ENCODE measurements at regions not wholly inside any gene's neighbourhood (a gene's known extent, or its start where the extent isn't known, plus 50 kb on each side); places are given as distances from the start of the nearest gene placed in this dataset.

DNA sequence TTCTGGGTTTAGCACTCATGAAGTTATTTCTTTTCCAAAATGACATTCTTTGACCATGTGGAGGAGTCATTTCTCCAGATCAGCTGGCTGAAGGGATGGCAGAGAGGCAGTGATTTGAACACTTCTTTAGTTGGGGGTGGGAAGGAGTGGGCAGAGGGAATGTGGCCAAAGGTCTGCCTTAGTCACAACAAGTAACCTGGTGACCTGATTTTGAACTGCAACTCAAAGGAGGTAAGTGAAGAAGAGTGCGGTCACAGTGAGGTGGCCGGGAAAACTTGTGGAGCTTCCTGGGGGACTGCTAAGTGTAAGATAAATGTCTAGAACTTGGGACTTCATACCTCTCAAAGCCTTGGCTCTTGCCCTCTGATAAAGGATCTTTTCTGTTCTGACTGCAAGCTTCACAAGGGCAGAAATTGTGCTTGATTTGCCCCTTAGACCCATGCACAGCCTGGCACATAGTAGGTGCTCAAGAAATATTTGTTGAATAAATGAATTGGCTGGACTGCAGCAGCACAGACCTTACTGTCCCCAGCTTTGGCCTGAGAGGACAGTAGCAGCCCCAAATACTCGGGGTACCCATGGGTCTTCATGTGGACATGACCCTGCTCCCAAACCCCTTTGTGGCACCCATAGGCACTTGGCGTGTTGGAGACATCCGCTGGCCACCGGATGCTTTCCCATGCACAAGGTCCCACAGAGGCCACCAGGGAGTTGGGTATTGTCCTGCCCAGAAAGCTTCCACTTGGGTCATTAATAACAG, 99.0 kb upstream of the ALX4 start:
- 45% methylated on average over 5 of the region's 6 CpGs for WGBS (ENCODE audit: low lambda C conversion rate)

More for the DNA sequence above, 99.0 kb upstream of the ALX4 start:
- H3K9ac ChIP-seq (ENCODE audit: insufficient read depth, low read depth, low read length), result no peak overlapping the region
- no peak overlapping the region for H3K4me3 ChIP-seq (replicated peaks in 1 of 3; ENCODE audit: insufficient read depth in 1 of 3, low read depth in 2 of 3, low read length in 3 of 3)
- DNase-seq (ENCODE audit: low spot score) (no peak), FAIRE-seq (no peak), ATAC-seq (no peak)
- CTCF ChIA-PET (ENCODE audit: low intra/inter-chr PET ratio, low total read pairs), result no interaction called here
- H3K4me1 ChIP-seq (ENCODE audit: insufficient read depth, low read length), result peaks cover 10% of the 10 kb centered on the region
- TF ChIP-seq NFIB (CRISPR knock-in tag; IDR thresholded peaks at IDR 0.05; ENCODE audit: borderline replicate concordance) (no peak), ZFAT (CRISPR knock-in tag; conservative IDR thresholded peaks at IDR 0.05) (no peak), PHF5A (CRISPR knock-in tag; IDR thresholded peaks at IDR 0.05; ENCODE audit: low read depth, unreplicated experiment) (no peak), REXO4 (CRISPR knock-in tag; IDR thresholded peaks at IDR 0.05; ENCODE audit: borderline replicate concordance) (no peak), CHCHD3 (CRISPR knock-in tag; IDR thresholded peaks at IDR 0.05) (no peak), ZNF572 (CRISPR knock-in tag; IDR thresholded peaks at IDR 0.05) (no peak), ZNF891 (CRISPR knock-in tag; IDR thresholded peaks at IDR 0.05) (no peak), ZNF550 (CRISPR knock-in tag; IDR thresholded peaks at IDR 0.05; ENCODE audit: borderline replicate concordance) (no peak)
- TF ChIP-seq, protein P1, sequence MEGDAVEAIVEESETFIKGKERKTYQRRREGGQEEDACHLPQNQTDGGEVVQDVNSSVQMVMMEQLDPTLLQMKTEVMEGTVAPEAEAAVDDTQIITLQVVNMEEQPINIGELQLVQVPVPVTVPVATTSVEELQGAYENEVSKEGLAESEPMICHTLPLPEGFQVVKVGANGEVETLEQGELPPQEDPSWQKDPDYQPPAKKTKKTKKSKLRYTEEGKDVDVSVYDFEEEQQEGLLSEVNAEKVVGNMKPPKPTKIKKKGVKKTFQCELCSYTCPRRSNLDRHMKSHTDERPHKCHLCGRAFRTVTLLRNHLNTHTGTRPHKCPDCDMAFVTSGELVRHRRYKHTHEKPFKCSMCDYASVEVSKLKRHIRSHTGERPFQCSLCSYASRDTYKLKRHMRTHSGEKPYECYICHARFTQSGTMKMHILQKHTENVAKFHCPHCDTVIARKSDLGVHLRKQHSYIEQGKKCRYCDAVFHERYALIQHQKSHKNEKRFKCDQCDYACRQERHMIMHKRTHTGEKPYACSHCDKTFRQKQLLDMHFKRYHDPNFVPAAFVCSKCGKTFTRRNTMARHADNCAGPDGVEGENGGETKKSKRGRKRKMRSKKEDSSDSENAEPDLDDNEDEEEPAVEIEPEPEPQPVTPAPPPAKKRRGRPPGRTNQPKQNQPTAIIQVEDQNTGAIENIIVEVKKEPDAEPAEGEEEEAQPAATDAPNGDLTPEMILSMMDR (CRISPR knock-in tag; IDR thresholded peaks at IDR 0.05), result no peak
- TF ChIP-seq, protein P2, sequence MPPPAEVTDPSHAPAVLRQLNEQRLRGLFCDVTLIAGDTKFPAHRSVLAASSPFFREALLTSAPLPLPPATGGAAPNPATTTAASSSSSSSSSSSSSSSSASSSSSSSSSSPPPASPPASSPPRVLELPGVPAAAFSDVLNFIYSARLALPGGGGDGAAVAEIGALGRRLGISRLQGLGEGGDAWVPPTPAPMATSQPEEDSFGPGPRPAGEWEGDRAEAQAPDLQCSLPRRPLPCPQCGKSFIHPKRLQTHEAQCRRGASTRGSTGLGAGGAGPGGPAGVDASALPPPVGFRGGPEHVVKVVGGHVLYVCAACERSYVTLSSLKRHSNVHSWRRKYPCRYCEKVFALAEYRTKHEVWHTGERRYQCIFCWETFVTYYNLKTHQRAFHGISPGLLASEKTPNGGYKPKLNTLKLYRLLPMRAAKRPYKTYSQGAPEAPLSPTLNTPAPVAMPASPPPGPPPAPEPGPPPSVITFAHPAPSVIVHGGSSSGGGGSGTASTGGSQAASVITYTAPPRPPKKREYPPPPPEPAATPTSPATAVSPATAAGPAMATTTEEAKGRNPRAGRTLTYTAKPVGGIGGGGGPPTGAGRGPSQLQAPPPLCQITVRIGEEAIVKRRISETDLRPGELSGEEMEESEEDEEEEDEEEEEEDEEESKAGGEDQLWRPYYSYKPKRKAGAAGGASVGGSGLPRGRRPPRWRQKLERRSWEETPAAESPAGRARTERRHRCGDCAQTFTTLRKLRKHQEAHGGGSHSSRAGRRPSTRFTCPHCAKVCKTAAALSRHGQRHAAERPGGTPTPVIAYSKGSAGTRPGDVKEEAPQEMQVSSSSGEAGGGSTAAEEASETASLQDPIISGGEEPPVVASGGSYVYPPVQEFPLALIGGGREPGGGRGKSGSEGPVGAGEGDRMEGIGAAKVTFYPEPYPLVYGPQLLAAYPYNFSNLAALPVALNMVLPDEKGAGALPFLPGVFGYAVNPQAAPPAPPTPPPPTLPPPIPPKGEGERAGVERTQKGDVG (CRISPR knock-in tag; IDR thresholded peaks at IDR 0.05; ENCODE audit: borderline replicate concordance), result no peak
- TF ChIP-seq, protein P3, sequence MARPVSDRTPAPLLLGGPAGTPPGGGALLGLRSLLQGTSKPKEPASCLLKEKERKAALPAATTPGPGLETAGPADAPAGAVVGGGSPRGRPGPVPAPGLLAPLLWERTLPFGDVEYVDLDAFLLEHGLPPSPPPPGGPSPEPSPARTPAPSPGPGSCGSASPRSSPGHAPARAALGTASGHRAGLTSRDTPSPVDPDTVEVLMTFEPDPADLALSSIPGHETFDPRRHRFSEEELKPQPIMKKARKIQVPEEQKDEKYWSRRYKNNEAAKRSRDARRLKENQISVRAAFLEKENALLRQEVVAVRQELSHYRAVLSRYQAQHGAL (CRISPR knock-in tag; IDR thresholded peaks at IDR 0.05; ENCODE audit: not compliant biosample characterization), result no peak
- TF ChIP-seq, protein P4, sequence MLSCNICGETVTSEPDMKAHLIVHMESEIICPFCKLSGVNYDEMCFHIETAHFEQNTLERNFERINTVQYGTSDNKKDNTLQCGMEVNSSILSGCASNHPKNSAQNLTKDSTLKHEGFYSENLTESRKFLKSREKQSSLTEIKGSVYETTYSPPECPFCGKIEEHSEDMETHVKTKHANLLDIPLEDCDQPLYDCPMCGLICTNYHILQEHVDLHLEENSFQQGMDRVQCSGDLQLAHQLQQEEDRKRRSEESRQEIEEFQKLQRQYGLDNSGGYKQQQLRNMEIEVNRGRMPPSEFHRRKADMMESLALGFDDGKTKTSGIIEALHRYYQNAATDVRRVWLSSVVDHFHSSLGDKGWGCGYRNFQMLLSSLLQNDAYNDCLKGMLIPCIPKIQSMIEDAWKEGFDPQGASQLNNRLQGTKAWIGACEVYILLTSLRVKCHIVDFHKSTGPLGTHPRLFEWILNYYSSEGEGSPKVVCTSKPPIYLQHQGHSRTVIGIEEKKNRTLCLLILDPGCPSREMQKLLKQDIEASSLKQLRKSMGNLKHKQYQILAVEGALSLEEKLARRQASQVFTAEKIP (CRISPR knock-in tag; IDR thresholded peaks at IDR 0.05; ENCODE audit: borderline replicate concordance), result no peak
- TF ChIP-seq, protein P5, sequence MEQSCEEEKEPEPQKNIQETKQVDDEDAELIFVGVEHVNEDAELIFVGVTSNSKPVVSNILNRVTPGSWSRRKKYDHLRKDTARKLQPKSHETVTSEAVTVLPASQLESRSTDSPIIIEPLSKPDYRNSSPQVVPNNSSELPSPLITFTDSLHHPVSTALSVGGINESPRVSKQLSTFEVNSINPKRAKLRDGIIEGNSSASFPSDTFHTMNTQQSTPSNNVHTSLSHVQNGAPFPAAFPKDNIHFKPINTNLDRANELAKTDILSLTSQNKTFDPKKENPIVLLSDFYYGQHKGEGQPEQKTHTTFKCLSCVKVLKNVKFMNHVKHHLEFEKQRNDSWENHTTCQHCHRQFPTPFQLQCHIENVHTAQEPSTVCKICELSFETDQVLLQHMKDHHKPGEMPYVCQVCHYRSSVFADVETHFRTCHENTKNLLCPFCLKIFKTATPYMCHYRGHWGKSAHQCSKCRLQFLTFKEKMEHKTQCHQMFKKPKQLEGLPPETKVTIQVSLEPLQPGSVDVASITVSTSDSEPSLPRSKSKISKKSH (CRISPR knock-in tag; IDR thresholded peaks at IDR 0.05; ENCODE audit: borderline replicate concordance), result no peak
- POLR2A ChIA-PET, result no interaction called here
- intact Hi-C loops (cut with micrococcal nuclease; ENCODE audit: unreplicated experiment), result no loop called here
- H3K36me3 ChIP-seq (replicated peaks in 1 of 2; ENCODE audit: control insufficient read depth in 1 of 2, insufficient read depth in 2 of 2, low read length in 2 of 2), result no peaks in the 10 kb centered on the region
- no TSS peak for BruUV-seq (replicated peaks)
- H4K20me1 ChIP-seq (ENCODE audit: insufficient read depth, low read length), result no peaks in the 10 kb centered on the region
- H2AFZ ChIP-seq (ENCODE audit: low read length), result no peak overlapping the region
- H3K27ac ChIP-seq (ENCODE audit: extremely low read length, insufficient read depth, low read length), result no peak overlapping the region
- H3K79me2 ChIP-seq (ENCODE audit: insufficient read depth, low read length), result no peaks in the 10 kb centered on the region
- peaks cover 2 to 31% of the 10 kb centered on the region in 2 experiments for H3K27me3 ChIP-seq (ENCODE audit: control insufficient read depth in 1 of 2, insufficient read depth in 2 of 2, low read length in 2 of 2)
- no peaks in the 10 kb centered on the region for H3K9me3 ChIP-seq (ENCODE audit: low read length)
- in situ Hi-C loops (cut with HindIII; ENCODE audit: extremely low pct_ligation_motif_present, low pct_unique_long_range_greater_than_20kb), result loop anchor here (25.0 kb wide), 1 partner anchor 97 kb away; the partner anchor contains the start of gene ALX4
- no peak overlapping the region for H3K4me2 ChIP-seq (ENCODE audit: low read depth, low read length)
